Fibroblast of lung (primary cell): ENCODE measurements at regions not wholly inside any gene's neighbourhood (a gene's known extent, or its start where the extent isn't known, plus 50 kb on each side); places are given as distances from the start of the nearest gene placed in this dataset.

ENCODE experiments used
- DNase-seq, 2 donors: peaks; one replicate each; pipeline versions ENCODE4 v3.0.0 to v3.0.0-alpha.2; 2010; ENCODE audit warnings: low read depth in 2 of 2
- H2AFZ ChIP-seq: 2 replicates; pipeline ENCODE4 v1.5.1; 2012; ENCODE audit warnings: low read length, control low read depth, inconsistent platforms
- H3K27ac ChIP-seq: 2 replicates; pipeline ENCODE4 v1.5.1; 2011; ENCODE audit warnings: low read length, control low read depth; ENCODE audit not compliant: insufficient read depth
- H3K27me3 ChIP-seq: 2 replicates; pipeline ENCODE4 v1.5.1; 2011; ENCODE audit warnings: mild to moderate bottlenecking, low read length; ENCODE audit not compliant: control insufficient read depth, insufficient read depth
- H3K36me3 ChIP-seq: 2 replicates; pipeline ENCODE4 v1.5.1; 2011; ENCODE audit warnings: low read length; ENCODE audit not compliant: control insufficient read depth, insufficient read depth
- H3K4me1 ChIP-seq: 2 replicates; pipeline ENCODE4 v1.5.1; 2011; ENCODE audit warnings: low read length; ENCODE audit not compliant: control insufficient read depth, insufficient read depth; ENCODE audit errors: extremely low read depth
- H3K4me2 ChIP-seq: 2 replicates; pipeline ENCODE4 v1.5.1; 2011; ENCODE audit warnings: low read length, control low read depth; ENCODE audit not compliant: insufficient read depth; ENCODE audit errors: extremely low read depth
- H3K4me3 ChIP-seq, 4 experiments: fragments of 200-600 bp in 1 of 4; sonication (generic) in 1 of 4; replicated peaks in 1 of 4; 2 replicates each; pipeline ENCODE4 v1.5.1; 2011 to 2016; ENCODE audit warnings: low read length in 4 of 4, low read depth in 3 of 4, mild to moderate bottlenecking in 3 of 4, control low read depth in 2 of 4, inconsistent platforms in 1 of 4, mixed read lengths in 1 of 4; ENCODE audit not compliant: insufficient read depth in 1 of 4; ENCODE audit errors: control extremely low read depth in 1 of 4
- H3K79me2 ChIP-seq: 2 replicates; pipeline ENCODE4 v1.5.1; 2012; ENCODE audit warnings: mild to moderate bottlenecking, low read length, inconsistent platforms; ENCODE audit not compliant: control insufficient read depth, insufficient read depth
- H3K9ac ChIP-seq: 2 replicates; pipeline ENCODE4 v1.5.1; 2011; ENCODE audit warnings: mild to moderate bottlenecking, low read length, control low read depth; ENCODE audit not compliant: insufficient read depth
- H3K9me3 ChIP-seq: 2 replicates; pipeline ENCODE4 v1.5.1; 2012; ENCODE audit warnings: low read depth, low read length; ENCODE audit not compliant: control insufficient read depth, insufficient read depth
- H4K20me1 ChIP-seq: 2 replicates; pipeline ENCODE4 v1.5.1; 2011; ENCODE audit warnings: low read length; ENCODE audit not compliant: control insufficient read depth, insufficient read depth; ENCODE audit errors: extremely low read depth
- CTCF ChIP-seq, 2 donors: IDR thresholded peaks in 1 of 2; conservative IDR thresholded peaks in 1 of 2; 1 replicate in 1 of 2; 2 replicates in 1 of 2; pipeline ENCODE4 v1.5.1; 2011 to 2012; ENCODE audit warnings: low read length in 2 of 2, control low read depth in 1 of 2, inconsistent platforms in 1 of 2, low read depth in 1 of 2, mild to moderate bottlenecking in 1 of 2
- EZH2 ChIP-seq: IDR thresholded peaks from 2 replicates; pipeline ENCODE4 v1.5.1; 2012; ENCODE audit warnings: low read length, control low read depth, mild to moderate bottlenecking; ENCODE audit errors: missing control alignments

- no peak overlapping the region for H2AFZ ChIP-seq
- no peaks in the 10 kb centered on the region for H3K4me1 ChIP-seq
- H3K9me3 ChIP-seq: no peaks in the 10 kb centered on the region
- H3K27me3 ChIP-seq: no peaks in the 10 kb centered on the region
- no peak overlapping the region for H3K27ac ChIP-seq
- no peak overlapping the region for H3K4me2 ChIP-seq
- H3K79me2 ChIP-seq: no peaks in the 10 kb centered on the region
- H3K4me3 ChIP-seq: no peak overlapping the region
- no peak overlapping the region for H3K9ac ChIP-seq
- TF ChIP-seq EZH2 (no peak), CTCF (conservative IDR thresholded peaks at IDR 0.05 in 1 of 2, IDR thresholded peaks at IDR 0.05 in 1 of 2; ENCODE audit: low read depth in 1 of 2, low read length in 2 of 2) (no peak)
- H3K36me3 ChIP-seq: no peaks in the 10 kb centered on the region
- H4K20me1 ChIP-seq: no peaks in the 10 kb centered on the region
- no peak for DNase-seq
Observed at GRCh38 chr10:130741901-130742855, 569.3 kb downstream of the TCERG1L start.

- no peak for DNase-seq
- Histone ChIP-seq H3K4me1 (no peaks in the 10 kb centered on the region), H3K27me3 (no peaks in the 10 kb centered on the region), H3K79me2 (no peaks in the 10 kb centered on the region), H3K36me3 (no peaks in the 10 kb centered on the region), H3K9me3 (no peaks in the 10 kb centered on the region), H3K27ac (no peak overlapping the region), H3K4me2 (no peak overlapping the region), H3K4me3 (no peak overlapping the region), H4K20me1 (no peaks in the 10 kb centered on the region), H3K9ac (no peak overlapping the region), H2AFZ (no peak overlapping the region)
- TF ChIP-seq CTCF (conservative IDR thresholded peaks at IDR 0.05 in 1 of 2, IDR thresholded peaks at IDR 0.05 in 1 of 2; ENCODE audit: low read depth in 1 of 2, low read length in 2 of 2): no peak
- no peak for TF ChIP-seq EZH2
Observed at GRCh38 chr10:130742941-130743675, 568.4 kb downstream of the TCERG1L start.

- H2AFZ ChIP-seq: no peak overlapping the region
- no peak for DNase-seq
- no peak overlapping the region for H3K27ac ChIP-seq
- no peaks in the 10 kb centered on the region for H3K36me3 ChIP-seq
- H4K20me1 ChIP-seq: no peaks in the 10 kb centered on the region
- H3K9me3 ChIP-seq: no peaks in the 10 kb centered on the region
- no peaks in the 10 kb centered on the region for H3K4me1 ChIP-seq
- H3K79me2 ChIP-seq: no peaks in the 10 kb centered on the region
- no peak overlapping the region for H3K4me3 ChIP-seq
- H3K27me3 ChIP-seq: no peaks in the 10 kb centered on the region
- TF ChIP-seq EZH2: no peak
- TF ChIP-seq CTCF (conservative IDR thresholded peaks at IDR 0.05 in 1 of 2, IDR thresholded peaks at IDR 0.05 in 1 of 2; ENCODE audit: low read depth in 1 of 2, low read length in 2 of 2): no peak
- H3K9ac ChIP-seq: no peak overlapping the region
- H3K4me2 ChIP-seq: no peak overlapping the region
Observed at GRCh38 chr10:130743751-130744271, 567.7 kb downstream of the TCERG1L start.
